ENCODE measurements at regions not wholly inside any gene's neighbourhood (a gene's known extent, or its start where the extent isn't known, plus 50 kb on each side); places are given as distances from the start of the nearest gene placed in this dataset.

- Histone ChIP-seq H3K27me3 (ENCODE audit: insufficient read depth, low read depth, low read length) (no peaks in the 10 kb centered on the region), H3K9ac (ENCODE audit: low read length) (no peak overlapping the region), H3K9me3 (ENCODE audit: low read length) (no peaks in the 10 kb centered on the region), H4K20me1 (ENCODE audit: insufficient read depth) (no peaks in the 10 kb centered on the region), H3K79me2 (replicated peaks; ENCODE audit: insufficient read depth, low read length) (no peaks in the 10 kb centered on the region), H3K4me3 (ENCODE audit: low read length) (no peak overlapping the region), H3K36me3 (ENCODE audit: insufficient read depth, low read length) (no peaks in the 10 kb centered on the region), H3K4me2 (ENCODE audit: low read length) (no peak overlapping the region), H2AFZ (ENCODE audit: low read depth, low read length) (no peak overlapping the region), H3F3A (ENCODE audit: insufficient read depth, low read length, poor library complexity, severe bottlenecking) (no peaks in the 10 kb centered on the region), H3K9me2 (ENCODE audit: insufficient read depth, low read length) (no peaks in the 10 kb centered on the region), H3K27ac (ENCODE audit: low read length) (no peak overlapping the region)
- TF ChIP-seq REST (IDR thresholded peaks at IDR 0.05; ENCODE audit: borderline replicate concordance) = no peak
- TF ChIP-seq CTCF (IDR thresholded peaks at IDR 0.05; ENCODE audit: poor library complexity, severe bottlenecking) = no peak
- TF ChIP-seq MXI1 (conservative IDR thresholded peaks at IDR 0.05; ENCODE audit: poor library complexity, severe bottlenecking) = no peak
- no peak for TF ChIP-seq EZH2 (IDR thresholded peaks at IDR 0.05; ENCODE audit: borderline replicate concordance, insufficient read depth, low read length, poor library complexity, severe bottlenecking)
- TF ChIP-seq SMC3 (conservative IDR thresholded peaks at IDR 0.05; ENCODE audit: poor library complexity) = no peak
- no peak for TF ChIP-seq TAF1 (IDR thresholded peaks at IDR 0.05; ENCODE audit: low read depth)
- TF ChIP-seq RAD21 (conservative IDR thresholded peaks at IDR 0.05) = no peak
Measured at GRCh38 chr14:71583194-71583593, 349.0 kb upstream of the RGS6 start.

GRCh38 chr14:71583705-71584104 is 348.5 kb upstream of the RGS6 start:
- no peak overlapping the region for H3K4me3 ChIP-seq (ENCODE audit: low read length)
- H3K27ac ChIP-seq (ENCODE audit: low read length) = no peak overlapping the region
- no peaks in the 10 kb centered on the region for H3K9me3 ChIP-seq (ENCODE audit: low read length)
- no peaks in the 10 kb centered on the region for H3K9me2 ChIP-seq (ENCODE audit: insufficient read depth, low read length)
- no peak overlapping the region for H3K4me2 ChIP-seq (ENCODE audit: low read length)
- H2AFZ ChIP-seq (ENCODE audit: low read depth, low read length) = no peak overlapping the region
- no peak overlapping the region for H3K9ac ChIP-seq (ENCODE audit: low read length)
- H4K20me1 ChIP-seq (ENCODE audit: insufficient read depth) = no peaks in the 10 kb centered on the region
- no peak for TF ChIP-seq POLR2AphosphoS5 (IDR thresholded peaks at IDR 0.05)
- TF ChIP-seq RAD21 (conservative IDR thresholded peaks at IDR 0.05) = no peak
- TF ChIP-seq CTCF (IDR thresholded peaks at IDR 0.05; ENCODE audit: poor library complexity, severe bottlenecking) = no peak
- H3K36me3 ChIP-seq (ENCODE audit: insufficient read depth, low read length) = no peaks in the 10 kb centered on the region
- no peaks in the 10 kb centered on the region for H3K79me2 ChIP-seq (replicated peaks; ENCODE audit: insufficient read depth, low read length)
- H3F3A ChIP-seq (ENCODE audit: insufficient read depth, low read length, poor library complexity, severe bottlenecking) = no peaks in the 10 kb centered on the region
- H3K27me3 ChIP-seq (ENCODE audit: insufficient read depth, low read depth, low read length) = no peaks in the 10 kb centered on the region
